GF-D8 (cell line): ENCODE measurements at regions not wholly inside any gene's neighbourhood (a gene's known extent, or its start where the extent isn't known, plus 50 kb on each side); places are given as distances from the start of the nearest gene placed in this dataset.

Source experiments
- DNase-seq: peaks from one replicate; lab custom pipeline; 2025; lab: John Stamatoyannopoulos, UW

DNA sequence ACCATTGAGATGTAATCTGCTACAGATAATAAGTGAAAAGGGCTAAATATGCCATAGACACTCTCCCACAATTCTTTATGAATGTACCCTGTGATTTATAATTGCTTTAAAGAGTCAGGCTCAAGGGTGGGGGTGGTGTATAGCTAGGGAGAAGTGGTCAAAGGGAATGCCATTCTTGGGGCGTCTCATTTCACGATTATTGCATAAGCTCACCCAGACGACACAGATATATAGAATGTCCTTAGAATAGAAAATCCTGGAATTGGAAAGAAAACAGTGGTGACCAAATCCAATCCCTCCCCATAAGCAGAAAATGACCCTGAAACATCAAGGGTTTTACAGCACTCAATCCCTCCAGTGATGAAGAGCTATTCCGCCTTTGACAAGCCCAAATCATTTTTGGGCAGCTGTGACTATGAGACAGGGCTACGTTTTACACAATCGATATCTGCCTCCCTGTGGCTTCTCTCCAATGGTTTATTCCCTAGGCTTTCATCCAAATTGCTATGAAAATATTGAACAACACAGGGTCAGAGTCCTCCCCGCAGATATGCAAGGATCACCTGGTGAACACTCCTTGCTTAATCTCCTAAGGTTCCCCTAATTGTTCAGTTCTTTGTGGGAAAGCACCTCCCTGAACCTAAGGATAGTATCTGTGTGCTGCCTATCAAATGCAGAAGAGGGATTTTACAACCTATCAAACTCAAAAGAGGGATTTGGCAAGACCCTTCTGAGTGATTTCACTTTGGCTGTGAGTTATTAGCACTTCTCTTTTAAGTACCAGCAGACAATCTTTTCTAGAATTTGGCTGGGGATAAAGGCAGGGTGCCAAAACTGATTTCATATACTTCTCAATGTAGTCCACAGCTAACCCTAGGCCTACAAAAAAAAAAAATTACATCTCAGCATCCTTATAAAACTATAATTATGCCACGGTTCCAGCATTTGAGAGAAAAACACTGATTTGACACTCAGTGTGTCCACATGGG is 144.9 kb upstream of the CDH6 start:
- no peak for DNase-seq

DNA sequence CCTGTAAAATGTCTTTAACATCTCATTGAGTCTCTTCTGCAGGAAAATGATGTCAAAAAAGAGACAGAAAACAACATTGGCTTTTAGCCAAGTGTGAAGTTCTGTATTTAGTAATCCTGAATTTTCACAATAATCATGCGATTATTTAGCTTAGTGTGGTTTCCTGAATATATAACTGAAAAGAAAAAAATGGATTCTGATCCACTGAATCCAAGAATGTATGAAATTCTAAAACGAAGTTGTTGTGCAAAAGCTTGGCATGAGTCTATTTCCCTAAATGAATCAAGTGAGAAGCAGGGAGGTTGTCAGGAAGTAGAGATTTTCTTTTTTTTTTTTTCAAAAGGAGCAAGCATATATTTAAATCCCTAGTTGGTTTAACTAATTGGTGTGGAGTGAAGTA is 145.9 kb upstream of the CDH6 start:
- DNase-seq, result no peak

DNA sequence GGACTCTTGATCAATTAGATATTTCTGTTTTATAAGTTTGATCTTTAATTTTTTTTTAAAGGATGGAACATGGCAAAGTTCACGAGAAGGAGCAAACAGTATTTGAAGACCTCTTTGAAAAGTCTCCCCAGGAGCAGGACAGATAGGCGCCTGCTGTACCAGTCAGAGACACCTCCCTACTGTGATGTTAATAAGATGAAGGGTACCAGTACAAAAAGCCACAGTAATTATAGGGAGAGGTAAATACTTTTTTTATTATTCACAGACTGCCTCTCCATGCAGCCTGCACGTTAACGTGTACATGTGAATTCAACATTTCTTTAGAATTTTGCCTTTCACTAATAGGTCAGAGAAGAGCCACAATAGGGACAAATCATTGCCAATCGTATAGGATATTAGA is 146.5 kb upstream of the CDH6 start:
- DNase-seq, result no peak

DNA sequence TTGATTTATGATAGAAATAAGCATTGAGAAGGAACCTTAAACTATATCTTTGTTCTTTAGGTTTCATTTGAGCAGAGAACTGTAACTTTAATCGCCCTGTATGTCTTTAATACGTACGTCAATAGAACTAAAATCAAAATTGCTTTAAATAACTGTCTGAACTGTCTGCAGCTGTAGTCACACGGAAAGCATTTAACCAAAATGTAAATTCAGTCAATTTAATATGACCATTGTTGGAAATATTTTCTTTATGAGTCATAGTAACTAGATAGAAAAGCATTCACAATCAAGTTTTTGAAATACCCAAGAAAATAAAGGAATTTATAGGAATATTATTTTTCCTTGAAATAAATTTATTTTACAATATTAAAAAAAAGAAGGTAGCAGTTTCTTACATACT is 157.1 kb upstream of the CDH6 start:
- no peak for DNase-seq

DNA sequence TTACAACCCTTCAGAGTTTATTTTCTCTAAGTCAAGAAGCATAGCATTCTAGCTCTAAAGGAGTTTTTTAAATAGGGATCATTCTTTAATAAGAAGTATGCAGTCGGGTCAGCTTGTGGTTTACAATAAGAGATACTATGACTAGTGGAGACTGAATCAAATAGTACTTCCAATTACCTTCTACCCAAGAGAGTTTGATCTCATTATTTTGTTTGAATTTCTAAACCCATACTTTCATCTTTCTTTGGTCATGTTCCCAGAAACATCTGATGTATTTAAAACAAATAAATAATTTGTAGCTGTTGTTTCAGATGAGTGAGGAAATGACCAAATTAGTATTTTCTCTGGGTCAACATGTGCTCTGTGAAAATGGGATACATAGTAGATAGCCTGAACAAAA is 160.2 kb upstream of the CDH6 start:
- DNase-seq, result no peak

DNA sequence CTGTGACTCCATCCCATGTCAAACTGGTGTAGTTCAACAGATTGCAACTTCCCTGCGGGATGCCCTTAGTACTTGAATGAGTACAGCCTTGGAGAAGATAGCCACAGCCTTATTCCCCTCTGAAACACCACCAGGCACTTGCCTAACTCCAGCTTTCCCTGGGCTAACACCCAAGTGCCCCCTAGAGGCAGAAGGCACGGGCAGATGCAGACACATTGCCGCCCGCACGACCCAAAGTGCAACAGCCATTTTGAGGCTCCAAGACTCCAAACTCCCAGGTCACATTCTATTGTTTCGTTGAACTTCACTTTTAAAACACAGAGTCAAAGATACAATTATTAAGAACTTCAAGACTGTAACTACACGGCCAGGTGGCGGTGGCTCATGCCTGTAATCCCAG is 163.6 kb upstream of the CDH6 start:
- no peak for DNase-seq

DNA sequence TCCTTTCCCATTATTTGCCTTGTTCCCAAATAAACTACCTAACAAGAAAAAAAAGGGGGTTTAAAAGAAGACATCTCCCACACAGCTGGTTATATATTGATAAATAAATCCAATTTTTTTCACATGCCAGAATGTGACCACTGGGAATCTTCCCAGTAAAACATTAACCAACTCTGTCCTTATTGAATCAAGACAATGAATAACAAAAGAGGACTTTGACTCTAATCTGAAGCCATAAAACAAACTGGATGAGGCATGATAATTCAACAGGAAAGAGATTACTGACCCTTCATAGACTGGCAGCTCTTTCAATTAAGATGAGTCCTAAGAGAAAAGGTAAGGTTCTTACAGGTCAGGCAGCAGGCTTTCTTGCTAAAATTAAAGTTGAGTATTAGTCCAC is 165.8 kb upstream of the CDH6 start:
- DNase-seq, result no peak

DNA sequence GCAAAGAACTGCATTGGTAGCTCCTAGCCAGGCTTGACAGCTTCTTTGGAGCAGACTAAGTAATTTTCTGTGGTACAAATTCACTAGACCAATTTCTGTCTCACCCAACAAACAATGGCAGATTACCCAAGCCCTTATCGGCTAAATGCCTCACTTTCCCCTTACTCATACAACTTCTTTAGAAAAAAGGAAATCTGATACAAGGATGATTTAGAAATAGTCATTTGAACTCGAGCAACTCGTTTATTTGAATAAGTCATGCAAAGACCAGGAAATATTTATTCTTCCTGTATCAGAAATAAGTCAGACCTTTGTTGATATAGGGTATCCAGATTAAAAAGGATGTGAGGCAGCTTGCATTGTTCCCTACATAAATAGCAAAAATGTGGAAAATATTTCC is 170.4 kb upstream of the CDH6 start:
- DNase-seq, result no peak

DNA sequence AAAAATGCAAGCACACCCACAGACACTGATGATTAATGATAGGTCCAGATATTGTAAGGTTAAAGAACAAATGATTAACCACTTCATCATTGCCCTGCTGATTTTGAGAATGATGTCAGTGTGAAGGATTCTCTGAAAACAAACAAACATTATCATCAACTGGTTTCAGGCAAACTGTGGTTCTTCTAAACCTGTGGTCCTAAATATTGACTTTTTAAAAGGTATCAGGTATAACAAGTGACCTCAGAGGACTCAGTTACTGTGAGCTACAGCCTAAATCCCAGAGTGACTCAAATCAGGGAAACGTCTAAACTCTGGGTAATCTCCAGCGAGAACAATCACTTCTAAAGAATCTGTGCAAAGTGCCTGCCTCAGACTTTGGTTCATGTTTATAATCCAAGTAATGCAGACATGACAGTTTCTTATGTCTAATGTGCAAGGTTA is 172.3 kb upstream of the CDH6 start:
- no peak for DNase-seq

DNA sequence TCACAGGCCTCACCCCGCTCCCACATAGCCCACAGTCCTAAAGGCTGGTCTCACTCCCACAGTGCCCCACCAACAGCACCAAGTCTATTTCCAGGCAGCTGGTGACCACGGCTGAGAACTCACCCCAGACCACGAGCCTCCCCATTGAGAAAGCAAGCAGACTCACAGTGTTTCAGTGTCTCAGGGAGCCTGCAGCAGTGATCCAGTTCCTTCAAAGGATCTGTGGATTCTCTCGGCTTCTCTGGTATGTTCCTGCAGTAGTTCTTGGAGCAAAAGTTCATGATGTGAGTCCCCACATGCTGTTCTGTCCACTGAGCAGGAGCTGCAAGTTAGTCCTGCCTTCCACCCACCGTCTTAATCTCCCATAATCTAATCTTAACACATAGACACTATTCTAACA is 185.3 kb upstream of the CDH6 start:
- DNase-seq, result no peak

DNA sequence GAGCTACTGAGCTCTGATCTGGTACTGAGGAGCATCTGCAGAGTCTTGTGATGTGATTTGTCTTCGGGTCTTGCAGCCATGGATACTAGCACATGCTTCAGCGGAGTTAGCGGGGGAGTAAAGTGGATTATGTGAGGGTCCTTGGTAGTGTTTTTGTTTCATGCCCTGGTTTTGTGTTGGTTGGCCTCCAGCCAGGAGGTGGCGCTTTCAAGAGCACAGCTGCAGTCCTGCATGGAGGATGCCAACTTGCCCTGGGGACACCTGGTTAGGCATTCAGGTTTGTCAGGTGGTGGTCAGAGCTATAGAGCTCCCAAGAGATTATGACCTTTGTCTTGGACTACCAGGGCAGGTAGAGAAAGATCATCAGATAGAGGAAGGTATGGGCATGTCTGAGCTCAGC is 185.8 kb upstream of the CDH6 start:
- no peak for DNase-seq

DNA sequence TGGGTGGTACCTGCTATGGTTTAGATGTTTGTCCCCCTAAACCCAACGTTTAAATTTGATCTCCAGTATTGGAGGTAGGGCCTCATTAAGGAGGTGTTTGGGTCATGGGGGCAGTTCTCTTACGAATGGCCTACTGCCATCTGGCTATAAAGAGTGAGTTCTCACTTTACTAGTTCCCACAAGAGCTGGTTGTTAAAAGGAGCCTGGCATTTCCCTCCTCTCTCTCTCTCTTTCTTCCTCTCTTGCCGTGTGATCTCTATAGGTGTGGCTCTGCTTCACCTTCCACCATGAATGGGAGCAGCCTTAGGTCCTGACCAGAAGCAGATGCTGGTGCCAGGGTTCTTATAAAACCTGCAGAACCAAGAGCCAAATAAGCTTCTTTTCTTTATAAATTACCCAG is 193.2 kb upstream of the CDH6 start:
- DNase-seq, result no peak

DNA sequence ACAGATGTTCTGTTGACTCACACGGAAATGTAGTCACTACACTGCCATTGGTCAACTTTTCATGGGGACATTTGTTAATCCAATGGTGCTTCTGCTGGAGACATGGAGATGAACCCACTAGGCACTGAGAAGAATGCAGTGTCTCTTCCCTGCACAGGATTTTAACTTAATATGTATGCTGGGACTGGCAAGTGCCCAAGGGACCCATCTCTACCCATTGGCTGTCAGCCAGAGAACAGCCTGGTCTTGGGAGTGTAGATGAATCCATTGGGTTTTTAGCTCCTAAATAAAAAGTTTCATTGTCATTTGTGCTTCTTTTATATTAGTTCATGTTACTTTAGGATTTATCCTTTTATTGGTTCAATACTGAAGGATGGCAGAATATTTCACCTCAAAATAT is 195.8 kb upstream of the CDH6 start:
- no peak for DNase-seq

DNA sequence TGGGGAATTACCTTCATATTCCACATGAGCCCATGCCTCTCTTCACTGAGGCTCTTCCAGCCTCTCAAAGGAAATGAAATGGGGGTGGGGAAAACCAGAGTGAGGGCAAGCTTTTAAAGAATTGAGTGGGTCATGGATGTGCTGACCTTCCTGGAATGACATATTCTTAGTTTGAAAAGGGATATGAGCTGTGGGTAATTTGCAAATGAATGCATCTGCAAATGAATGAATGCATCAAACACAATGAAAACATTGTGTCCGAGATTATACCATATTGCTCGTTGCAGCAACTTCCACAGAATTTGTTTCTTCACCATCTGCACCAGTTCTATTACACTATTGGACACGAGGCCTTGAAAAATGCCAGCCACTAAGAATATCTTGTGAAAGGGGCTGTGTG is 198.6 kb upstream of the CDH6 start:
- DNase-seq, result no peak

DNA sequence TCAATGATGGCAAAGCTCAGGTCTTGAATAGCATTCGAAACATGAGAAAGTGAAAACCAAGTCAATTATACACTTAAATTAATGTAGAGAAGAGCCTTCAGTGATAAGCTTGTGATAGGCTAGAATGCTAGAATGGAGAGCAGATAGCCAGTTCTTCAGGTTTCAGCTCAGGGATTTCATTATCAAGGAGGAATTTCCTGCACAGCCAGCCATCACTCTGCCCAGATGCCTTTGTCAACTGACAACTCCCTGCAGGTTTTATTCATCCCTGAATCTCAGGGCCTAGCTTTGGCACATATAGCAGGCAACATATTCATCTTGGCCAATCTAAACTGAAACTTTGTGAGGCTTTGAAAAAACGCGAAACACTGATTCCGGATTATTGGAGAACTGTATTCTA is 199.3 kb upstream of the CDH6 start:
- no peak for DNase-seq

DNA sequence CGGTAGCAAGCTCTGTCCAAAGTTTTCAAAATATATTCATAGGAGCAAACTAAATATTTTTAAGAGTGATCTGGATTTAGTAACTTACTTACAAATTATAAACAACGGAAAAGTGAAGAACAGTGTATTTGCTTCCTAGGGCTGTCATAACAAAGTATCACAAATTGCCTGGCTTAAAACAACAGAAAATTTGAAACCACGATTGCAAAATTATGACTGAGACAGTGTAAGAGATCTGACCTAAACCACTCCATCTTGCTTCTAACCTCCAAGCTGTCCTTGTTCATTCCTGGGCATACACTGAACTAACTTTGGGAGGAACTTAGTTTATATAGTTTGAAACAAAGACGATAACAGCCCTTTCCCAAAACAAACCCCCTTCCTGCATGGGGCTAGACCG is 202.0 kb upstream of the CDH6 start:
- DNase-seq, result no peak

DNA sequence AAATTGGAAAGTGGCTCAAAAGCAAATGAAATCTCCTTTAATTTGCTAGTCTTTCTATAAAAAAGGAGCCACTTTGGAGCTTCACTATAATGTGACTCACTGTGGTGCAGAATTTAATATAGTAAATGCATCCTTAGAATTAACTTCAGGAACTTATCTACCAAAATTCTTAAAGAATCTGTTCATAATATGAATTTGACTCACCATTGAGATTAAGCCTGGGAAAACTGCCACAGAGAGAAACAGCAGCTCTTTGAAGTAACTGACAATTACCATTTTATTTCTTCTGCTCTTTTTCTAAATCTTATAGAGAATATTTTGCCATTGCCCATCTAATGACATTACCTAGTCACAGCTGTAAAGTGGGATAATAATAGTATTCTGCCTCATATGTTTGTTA is 211.9 kb upstream of the CDH6 start:
- no peak for DNase-seq

DNA sequence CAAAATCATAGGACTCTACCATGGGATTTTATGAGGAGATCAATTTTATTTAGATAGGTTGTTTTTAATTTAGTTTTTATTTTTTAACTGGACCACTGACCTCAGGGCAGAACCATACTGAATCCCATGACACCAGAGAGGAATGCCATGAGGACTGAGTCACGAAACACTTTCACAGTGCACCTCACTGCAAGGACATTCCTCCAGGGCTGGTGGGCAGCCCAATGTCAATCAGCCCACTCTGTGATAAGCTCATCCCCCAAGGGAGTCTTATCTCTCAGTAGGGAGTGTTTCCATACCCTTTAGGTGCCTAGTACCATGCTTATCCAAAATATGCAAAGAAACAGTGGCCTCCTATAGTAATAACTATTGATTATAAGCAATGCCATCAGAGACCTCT is 224.5 kb upstream of the CDH6 start:
- no peak for DNase-seq

DNA sequence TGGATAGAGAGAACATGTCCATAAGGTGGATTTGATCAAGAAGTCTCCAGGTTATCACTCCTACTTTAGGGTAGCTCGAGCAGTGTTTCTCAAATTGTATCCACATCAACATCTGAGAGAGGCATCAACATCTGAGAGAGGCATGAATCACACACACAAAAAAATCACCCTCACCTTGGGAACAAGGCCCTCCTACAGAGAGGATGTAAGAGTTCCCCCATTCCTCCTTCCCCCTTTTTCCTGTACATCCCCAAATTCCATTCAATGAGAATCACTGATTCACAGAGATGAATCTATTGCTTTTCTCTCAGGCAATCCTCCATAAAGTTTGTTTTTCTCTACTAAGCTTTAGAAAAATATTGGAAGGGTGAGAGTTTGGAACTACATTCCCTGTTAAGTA is 233.4 kb upstream of the CDH6 start:
- no peak for DNase-seq

DNA sequence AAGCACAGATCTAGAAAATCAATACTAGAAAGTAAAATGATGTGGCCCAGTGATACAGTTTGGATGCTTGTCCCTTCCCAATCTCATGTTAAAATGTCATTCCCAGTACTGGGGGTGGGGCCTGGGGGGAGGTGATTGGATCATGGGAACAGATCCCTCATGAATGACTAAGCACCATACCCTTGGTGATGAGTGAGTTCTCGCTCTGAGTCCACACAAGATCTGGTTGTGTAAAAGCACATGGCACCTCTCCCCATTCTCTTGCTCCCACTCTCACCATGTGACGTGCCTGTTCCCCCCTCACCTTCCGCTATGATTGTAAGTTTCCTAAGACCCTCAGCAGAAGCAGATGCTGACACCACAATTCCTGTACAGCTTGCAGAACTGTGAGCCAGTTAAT is 234.2 kb upstream of the CDH6 start:
- DNase-seq, result no peak

DNA sequence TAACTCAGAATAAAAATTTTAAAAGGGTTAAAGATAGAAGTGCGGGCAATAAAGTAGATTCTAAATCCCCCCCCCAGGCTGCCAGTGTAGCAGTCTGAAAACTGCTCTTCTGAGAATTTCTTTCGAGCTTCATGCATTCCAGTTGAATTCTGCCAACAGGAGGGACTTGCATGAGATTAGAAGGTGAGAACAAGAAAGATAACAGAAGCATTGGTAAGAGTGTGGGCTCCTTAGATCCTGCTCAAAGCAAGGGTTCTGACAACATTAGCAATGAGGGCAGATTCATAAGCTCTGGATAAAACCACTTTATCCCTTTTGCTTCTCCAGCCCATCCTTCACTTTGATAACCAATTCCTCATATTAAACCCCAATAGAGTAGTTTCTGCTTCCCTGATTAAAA is 235.9 kb upstream of the CDH6 start:
- DNase-seq, result no peak

DNA sequence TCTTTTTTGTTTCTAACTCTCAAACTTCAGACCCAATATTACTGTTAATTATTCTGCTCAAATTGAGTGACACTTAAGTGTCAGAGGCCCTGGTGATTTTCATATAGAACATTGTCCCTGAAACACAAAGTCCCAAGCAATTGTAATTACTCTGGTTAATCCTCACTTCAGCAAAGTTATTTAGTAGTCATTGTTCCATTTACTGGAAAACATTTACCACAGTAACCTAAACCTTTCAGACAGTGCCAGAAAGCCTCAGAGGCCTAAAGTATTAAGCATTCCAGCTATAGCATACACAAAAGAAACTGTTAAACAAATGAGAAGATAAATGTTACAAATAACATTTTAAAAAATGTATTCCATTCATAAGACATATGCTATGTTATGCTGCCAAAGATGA is 237.2 kb upstream of the CDH6 start:
- DNase-seq, result no peak

DNA sequence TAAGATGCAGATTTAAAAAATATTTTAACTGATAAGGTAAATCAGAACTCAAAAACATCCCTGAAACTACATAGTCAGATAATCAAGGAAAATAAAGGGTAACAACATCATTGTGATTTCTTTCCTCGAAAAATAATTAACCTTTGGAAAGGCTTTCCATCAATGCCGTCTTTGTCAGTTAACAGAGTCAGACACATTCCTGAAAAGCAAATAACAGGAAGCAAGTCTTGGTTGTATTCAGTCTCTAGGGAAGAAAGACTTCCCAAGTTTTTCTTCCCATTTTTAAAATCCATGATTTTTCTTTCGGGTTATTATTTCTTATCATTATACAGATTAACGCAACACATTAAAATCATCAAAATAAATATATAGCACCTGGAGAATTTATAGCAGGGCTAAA is 256.4 kb upstream of the CDH6 start:
- DNase-seq, result no peak

DNA sequence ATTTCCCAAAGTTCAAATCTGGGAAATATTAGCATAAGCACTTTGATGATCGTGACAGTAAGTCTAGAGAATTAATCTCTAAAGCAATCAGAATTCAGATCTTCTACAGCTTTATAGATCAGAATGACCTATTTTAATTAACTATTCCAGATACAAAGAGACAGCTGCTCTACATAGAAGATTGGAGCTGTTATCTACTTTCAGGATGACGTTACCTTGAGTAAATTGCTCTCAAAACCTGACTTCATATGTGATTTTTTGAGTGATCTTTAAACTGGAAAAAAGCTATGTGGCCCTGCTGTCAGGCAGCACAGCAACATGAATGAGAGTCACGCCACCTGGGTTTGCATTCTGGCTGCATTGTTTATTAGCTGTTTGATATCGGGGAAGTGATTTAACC is 259.9 kb upstream of the CDH6 start:
- no peak for DNase-seq
